ENCODE measurements at regions not wholly inside any gene's neighbourhood (a gene's known extent, or its start where the extent isn't known, plus 50 kb on each side); places are given as distances from the start of the nearest gene placed in this dataset.
A peak's percentile ranks its signal among the peaks of the same experiment; 100 is the strongest.

- H3K27me3 Mint-ChIP-seq, result peaks cover 4% of the 10 kb centered on the region
- peaks cover 38% of the 10 kb centered on the region for H3K4me1 Mint-ChIP-seq (ENCODE audit: low read depth)
- no peaks in the 10 kb centered on the region for H3K36me3 Mint-ChIP-seq (ENCODE audit: insufficient read depth)
- H3K9me3 Mint-ChIP-seq (ENCODE audit: low read depth), result no peaks in the 10 kb centered on the region
- DNase-seq (ENCODE audit: low spot score, unreplicated experiment), result no peak
- H3K4me3 Mint-ChIP-seq (ENCODE audit: low read depth), result no peak overlapping the region
- TF ChIP-seq, protein P1, sequence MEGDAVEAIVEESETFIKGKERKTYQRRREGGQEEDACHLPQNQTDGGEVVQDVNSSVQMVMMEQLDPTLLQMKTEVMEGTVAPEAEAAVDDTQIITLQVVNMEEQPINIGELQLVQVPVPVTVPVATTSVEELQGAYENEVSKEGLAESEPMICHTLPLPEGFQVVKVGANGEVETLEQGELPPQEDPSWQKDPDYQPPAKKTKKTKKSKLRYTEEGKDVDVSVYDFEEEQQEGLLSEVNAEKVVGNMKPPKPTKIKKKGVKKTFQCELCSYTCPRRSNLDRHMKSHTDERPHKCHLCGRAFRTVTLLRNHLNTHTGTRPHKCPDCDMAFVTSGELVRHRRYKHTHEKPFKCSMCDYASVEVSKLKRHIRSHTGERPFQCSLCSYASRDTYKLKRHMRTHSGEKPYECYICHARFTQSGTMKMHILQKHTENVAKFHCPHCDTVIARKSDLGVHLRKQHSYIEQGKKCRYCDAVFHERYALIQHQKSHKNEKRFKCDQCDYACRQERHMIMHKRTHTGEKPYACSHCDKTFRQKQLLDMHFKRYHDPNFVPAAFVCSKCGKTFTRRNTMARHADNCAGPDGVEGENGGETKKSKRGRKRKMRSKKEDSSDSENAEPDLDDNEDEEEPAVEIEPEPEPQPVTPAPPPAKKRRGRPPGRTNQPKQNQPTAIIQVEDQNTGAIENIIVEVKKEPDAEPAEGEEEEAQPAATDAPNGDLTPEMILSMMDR (IDR thresholded peaks at IDR 0.05; ENCODE audit: unreplicated experiment), result no peak
- no peak overlapping the region for H3K27ac Mint-ChIP-seq
Measured at GRCh38 chr6:14209000-14209399, 91.4 kb downstream of the CD83 start.

GRCh38 chr6:14210077-14210476, 92.5 kb downstream of the CD83 start:
- Mint-ChIP-seq H3K4me1 (ENCODE audit: low read depth) (peaks cover 38% of the 10 kb centered on the region), H3K27ac (no peak overlapping the region), H3K4me3 (ENCODE audit: low read depth) (peak overlapping the region; percentile 73), H3K36me3 (ENCODE audit: insufficient read depth) (no peaks in the 10 kb centered on the region), H3K27me3 (no peaks in the 10 kb centered on the region), H3K9me3 (ENCODE audit: low read depth) (no peaks in the 10 kb centered on the region)
- no peak for DNase-seq (ENCODE audit: low spot score, unreplicated experiment)
- TF ChIP-seq, protein P1 (IDR thresholded peaks at IDR 0.05; ENCODE audit: unreplicated experiment), result no peak

- peak; percentile 94 for DNase-seq (ENCODE audit: low spot score, unreplicated experiment)
- TF ChIP-seq, protein P1 (IDR thresholded peaks at IDR 0.05; ENCODE audit: unreplicated experiment), result peak; percentile 74
- Mint-ChIP-seq H3K36me3 (ENCODE audit: insufficient read depth) (no peaks in the 10 kb centered on the region), H3K27ac (peak overlapping the region; percentile 95), H3K4me3 (ENCODE audit: low read depth) (peak overlapping the region; percentile 74), H3K27me3 (no peaks in the 10 kb centered on the region), H3K4me1 (ENCODE audit: low read depth) (peaks cover 38% of the 10 kb centered on the region), H3K9me3 (ENCODE audit: low read depth) (no peaks in the 10 kb centered on the region)
Measured at GRCh38 chr6:14210663-14211561, 93.3 kb downstream of the CD83 start.

GRCh38 chr6:14211562-14211942, 94.0 kb downstream of the CD83 start:
- H3K27ac Mint-ChIP-seq, result peak overlapping the region; percentile 95
- H3K27me3 Mint-ChIP-seq, result no peaks in the 10 kb centered on the region
- H3K4me1 Mint-ChIP-seq (ENCODE audit: low read depth), result peaks cover 32% of the 10 kb centered on the region
- peak; percentile 27 for DNase-seq (ENCODE audit: low spot score, unreplicated experiment)
- no peaks in the 10 kb centered on the region for H3K9me3 Mint-ChIP-seq (ENCODE audit: low read depth)
- TF ChIP-seq, protein P1 (IDR thresholded peaks at IDR 0.05; ENCODE audit: unreplicated experiment), result no peak
- no peaks in the 10 kb centered on the region for H3K36me3 Mint-ChIP-seq (ENCODE audit: insufficient read depth)
- H3K4me3 Mint-ChIP-seq (ENCODE audit: low read depth), result peak overlapping the region; percentile 74

DNA sequence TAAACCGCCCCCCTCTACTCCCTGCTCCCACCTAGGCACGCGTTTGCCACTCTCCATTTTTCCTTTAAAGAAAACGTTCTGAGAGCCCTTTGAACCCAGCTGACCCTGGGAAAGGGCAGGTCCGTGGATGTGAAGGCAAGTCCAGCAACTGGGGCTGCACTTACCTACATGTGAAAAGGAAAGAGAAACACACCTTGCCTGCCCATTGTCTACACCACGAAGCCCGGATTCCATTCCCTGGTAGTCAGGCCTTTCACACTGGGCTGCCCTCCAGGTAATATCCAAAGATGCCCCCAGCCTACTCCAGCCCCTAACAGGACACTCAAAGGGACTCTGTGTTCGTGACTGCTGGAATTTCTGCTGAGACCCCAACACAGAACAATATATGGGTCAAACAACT, 94.4 kb downstream of the CD83 start:
- DNase-seq (ENCODE audit: low spot score, unreplicated experiment), result no peak
- no peaks in the 10 kb centered on the region for H3K36me3 Mint-ChIP-seq (ENCODE audit: insufficient read depth)
- TF ChIP-seq, protein P1 (IDR thresholded peaks at IDR 0.05; ENCODE audit: unreplicated experiment), result no peak
- no peaks in the 10 kb centered on the region for H3K9me3 Mint-ChIP-seq (ENCODE audit: low read depth)
- H3K4me1 Mint-ChIP-seq (ENCODE audit: low read depth), result peaks cover 31% of the 10 kb centered on the region
- no peaks in the 10 kb centered on the region for H3K27me3 Mint-ChIP-seq
- peak overlapping the region; percentile 95 for H3K27ac Mint-ChIP-seq
- peak overlapping the region; percentile 74 for H3K4me3 Mint-ChIP-seq (ENCODE audit: low read depth)

Data from progenitor cell of endocrine pancreas (in vitro differentiated cells).